ENCODE measurements at regions not wholly inside any gene's neighbourhood (a gene's known extent, or its start where the extent isn't known, plus 50 kb on each side); places are given as distances from the start of the nearest gene placed in this dataset.

- no peak for TF ChIP-seq EZH2 (IDR thresholded peaks at IDR 0.05; ENCODE audit: insufficient read depth, poor library complexity, severe bottlenecking)
- no peak for TF ChIP-seq EZH2phosphoT487 (IDR thresholded peaks at IDR 0.05; ENCODE audit: insufficient read depth, low read depth)
These were observed 87.6 kb upstream of the RUNX1 start for GRCh38 chr21:35136586-35137219.
